Activated naive CD8-positive, alpha-beta T cell treated with anti-CD3 and anti-CD28 coated beads for 36 hours (primary cell): ENCODE measurements at regions not wholly inside any gene's neighbourhood (a gene's known extent, or its start where the extent isn't known, plus 50 kb on each side); places are given as distances from the start of the nearest gene placed in this dataset.

Experiments used
- DNase-seq: peaks from one replicate; pipeline ENCODE4 v3.0.0; 2021
- H3K27ac Mint-ChIP-seq: one replicate; pipeline ENCODE4 v1.8.0; 2022; ENCODE audit warnings: mild to moderate bottlenecking, moderate library complexity, mixed read lengths
- H3K27me3 Mint-ChIP-seq: one replicate; pipeline ENCODE4 v1.8.0; 2022; ENCODE audit warnings: mild to moderate bottlenecking, mixed read lengths
- H3K36me3 Mint-ChIP-seq: one replicate; pipeline ENCODE4 v1.8.0; 2021; ENCODE audit warnings: mild to moderate bottlenecking, mixed read lengths
- H3K4me1 Mint-ChIP-seq: one replicate; pipeline ENCODE4 v1.8.0; 2021; ENCODE audit warnings: mixed read lengths
- H3K4me3 Mint-ChIP-seq: one replicate; pipeline ENCODE4 v1.8.0; 2022; ENCODE audit warnings: mild to moderate bottlenecking, moderate library complexity, mixed read lengths
- H3K9me3 Mint-ChIP-seq: one replicate; pipeline ENCODE4 v1.8.0; 2022; ENCODE audit warnings: mixed read lengths

- DNase-seq, result no peak
- no peaks in the 10 kb centered on the region for H3K36me3 Mint-ChIP-seq
- H3K27ac Mint-ChIP-seq, result no peak overlapping the region
- H3K4me1 Mint-ChIP-seq, result no peaks in the 10 kb centered on the region
- peaks cover 17% of the 10 kb centered on the region for H3K9me3 Mint-ChIP-seq
- no peaks in the 10 kb centered on the region for H3K27me3 Mint-ChIP-seq
- H3K4me3 Mint-ChIP-seq, result no peak overlapping the region
Measured at GRCh38 chr4:110381784-110382183, 94.2 kb upstream of the ENPEP start.

DNA sequence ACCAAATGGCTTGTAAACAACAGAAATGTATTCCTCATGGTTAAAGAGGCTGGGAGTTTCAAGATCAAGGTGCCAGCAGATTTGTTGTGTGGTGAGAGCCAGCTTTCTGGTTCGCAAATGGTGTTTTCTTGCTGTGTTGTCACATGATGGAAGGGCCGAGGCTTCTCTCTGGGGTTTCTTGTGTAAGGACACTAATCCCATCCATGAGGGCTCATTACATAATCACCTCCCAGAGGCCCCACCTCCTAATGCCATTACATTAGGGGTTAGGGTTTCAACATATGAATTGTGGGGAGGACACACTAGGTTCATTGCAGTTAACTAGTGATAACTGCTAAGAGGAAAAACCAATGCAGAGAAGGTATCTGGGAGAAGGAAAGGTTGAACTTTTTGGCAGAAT, 103.5 kb upstream of the ENPEP start:
- H3K36me3 Mint-ChIP-seq, result no peaks in the 10 kb centered on the region
- H3K9me3 Mint-ChIP-seq, result no peaks in the 10 kb centered on the region
- no peak overlapping the region for H3K4me3 Mint-ChIP-seq
- no peak for DNase-seq
- no peak overlapping the region for H3K27ac Mint-ChIP-seq
- H3K4me1 Mint-ChIP-seq, result no peaks in the 10 kb centered on the region
- H3K27me3 Mint-ChIP-seq, result peaks cover 9% of the 10 kb centered on the region

DNA sequence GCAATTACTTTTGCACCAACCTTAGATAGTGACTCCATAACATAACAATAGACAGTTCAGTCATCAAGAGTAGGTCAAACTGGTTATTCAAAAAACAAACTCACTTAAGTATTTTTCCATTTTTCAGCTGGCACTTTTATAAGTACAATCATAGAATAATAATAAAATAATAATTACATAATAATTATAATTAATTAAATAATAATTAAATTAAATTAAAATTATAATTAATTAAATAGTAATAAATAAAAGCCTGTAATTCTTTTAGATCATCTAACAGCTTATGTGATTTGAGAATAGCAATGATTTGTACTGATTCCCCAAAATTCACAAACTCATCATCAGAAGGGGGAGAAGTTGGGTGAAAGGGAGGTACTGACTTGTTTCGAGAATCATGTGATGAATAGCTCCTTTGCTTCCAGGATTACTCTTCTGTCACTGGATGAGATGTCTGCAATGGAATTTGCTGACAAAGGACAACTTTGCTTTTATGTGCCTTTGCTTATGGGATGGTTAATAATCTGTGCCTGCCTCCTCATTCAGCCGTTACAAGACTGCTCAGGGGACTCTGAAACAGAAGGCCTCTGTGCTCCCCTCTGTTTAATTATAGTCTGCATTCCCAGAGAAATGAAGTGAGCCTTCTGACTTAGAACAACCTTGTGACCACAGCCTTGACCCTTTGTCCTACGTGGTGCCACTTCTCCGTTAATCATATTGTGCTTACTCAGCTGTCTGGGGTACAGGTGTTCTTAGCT, 104.8 kb upstream of the ENPEP start:
- H3K9me3 Mint-ChIP-seq, result no peaks in the 10 kb centered on the region
- H3K4me3 Mint-ChIP-seq, result no peak overlapping the region
- no peak overlapping the region for H3K27ac Mint-ChIP-seq
- H3K27me3 Mint-ChIP-seq, result peaks cover 11% of the 10 kb centered on the region
- H3K36me3 Mint-ChIP-seq, result no peaks in the 10 kb centered on the region
- DNase-seq, result no peak
- H3K4me1 Mint-ChIP-seq, result no peaks in the 10 kb centered on the region

GRCh38 chr4:110368409-110368808, 107.5 kb upstream of the ENPEP start:
- no peak overlapping the region for H3K27ac Mint-ChIP-seq
- no peak overlapping the region for H3K4me3 Mint-ChIP-seq
- H3K9me3 Mint-ChIP-seq, result no peaks in the 10 kb centered on the region
- H3K27me3 Mint-ChIP-seq, result peaks cover 11% of the 10 kb centered on the region
- H3K36me3 Mint-ChIP-seq, result no peaks in the 10 kb centered on the region
- no peaks in the 10 kb centered on the region for H3K4me1 Mint-ChIP-seq
- DNase-seq, result no peak

DNA sequence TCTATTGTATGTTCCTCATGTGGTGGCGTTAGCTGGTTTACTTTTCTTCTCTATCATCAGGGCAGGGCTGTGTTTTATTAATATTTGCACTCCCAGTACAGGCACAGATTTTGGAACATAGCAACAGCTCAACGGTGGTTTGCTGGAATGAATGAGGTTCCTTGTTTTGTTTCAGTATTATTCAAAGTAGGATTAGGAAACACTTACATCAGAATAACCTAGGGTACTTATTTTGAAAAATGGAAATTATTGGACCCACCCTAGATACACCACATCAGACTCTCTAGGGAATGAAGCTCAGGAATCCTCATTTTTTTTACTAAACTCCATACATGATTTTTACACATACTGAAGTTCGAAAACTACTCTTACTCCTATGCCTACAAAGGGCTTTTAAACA, 108.8 kb upstream of the ENPEP start:
- H3K27me3 Mint-ChIP-seq, result peaks cover 11% of the 10 kb centered on the region
- H3K4me1 Mint-ChIP-seq, result peaks cover under 1% of the 10 kb centered on the region
- no peaks in the 10 kb centered on the region for H3K36me3 Mint-ChIP-seq
- no peak overlapping the region for H3K4me3 Mint-ChIP-seq
- DNase-seq, result no peak
- no peaks in the 10 kb centered on the region for H3K9me3 Mint-ChIP-seq
- H3K27ac Mint-ChIP-seq, result no peak overlapping the region

- no peak overlapping the region for H3K4me3 Mint-ChIP-seq
- H3K4me1 Mint-ChIP-seq, result peaks cover 5% of the 10 kb centered on the region
- DNase-seq, result no peak
- H3K9me3 Mint-ChIP-seq, result no peaks in the 10 kb centered on the region
- no peaks in the 10 kb centered on the region for H3K36me3 Mint-ChIP-seq
- H3K27ac Mint-ChIP-seq, result no peak overlapping the region
- H3K27me3 Mint-ChIP-seq, result peaks cover 11% of the 10 kb centered on the region
Measured at GRCh38 chr4:110365761-110366160, 110.2 kb upstream of the ENPEP start.

- Mint-ChIP-seq H3K36me3 (no peaks in the 10 kb centered on the region), H3K4me1 (peaks cover 5% of the 10 kb centered on the region), H3K9me3 (no peaks in the 10 kb centered on the region), H3K27ac (no peak overlapping the region), H3K27me3 (peaks cover 8% of the 10 kb centered on the region), H3K4me3 (no peak overlapping the region)
- DNase-seq, result no peak
Measured at GRCh38 chr4:110364911-110365520, 110.9 kb upstream of the ENPEP start.

DNA sequence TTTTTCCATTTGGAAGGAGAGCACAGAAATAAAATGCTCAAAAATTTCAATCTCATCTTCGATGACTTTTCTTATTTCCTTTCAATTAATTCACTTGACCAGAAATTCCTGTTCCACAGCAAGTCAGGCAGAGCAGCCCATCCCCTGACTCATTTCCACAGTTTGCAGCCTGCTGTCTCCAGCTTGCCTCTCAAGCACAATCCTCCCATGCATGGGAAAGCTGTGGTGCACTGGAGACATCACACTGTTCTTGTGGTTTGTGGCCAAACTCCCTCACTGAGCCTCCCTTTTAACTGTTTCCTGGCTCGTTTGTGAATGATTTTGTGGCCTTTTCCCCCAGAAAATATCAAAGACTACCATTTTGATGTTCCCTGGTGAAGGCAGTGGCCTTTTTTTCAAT, 114.0 kb upstream of the ENPEP start:
- no peaks in the 10 kb centered on the region for H3K36me3 Mint-ChIP-seq
- no peak for DNase-seq
- H3K27me3 Mint-ChIP-seq, result no peaks in the 10 kb centered on the region
- peaks cover 5% of the 10 kb centered on the region for H3K4me1 Mint-ChIP-seq
- H3K4me3 Mint-ChIP-seq, result no peak overlapping the region
- no peaks in the 10 kb centered on the region for H3K9me3 Mint-ChIP-seq
- no peak overlapping the region for H3K27ac Mint-ChIP-seq

GRCh38 chr4:110359076-110359475, 116.9 kb upstream of the ENPEP start:
- H3K27me3 Mint-ChIP-seq, result no peaks in the 10 kb centered on the region
- H3K4me1 Mint-ChIP-seq, result peaks cover 5% of the 10 kb centered on the region

DNA sequence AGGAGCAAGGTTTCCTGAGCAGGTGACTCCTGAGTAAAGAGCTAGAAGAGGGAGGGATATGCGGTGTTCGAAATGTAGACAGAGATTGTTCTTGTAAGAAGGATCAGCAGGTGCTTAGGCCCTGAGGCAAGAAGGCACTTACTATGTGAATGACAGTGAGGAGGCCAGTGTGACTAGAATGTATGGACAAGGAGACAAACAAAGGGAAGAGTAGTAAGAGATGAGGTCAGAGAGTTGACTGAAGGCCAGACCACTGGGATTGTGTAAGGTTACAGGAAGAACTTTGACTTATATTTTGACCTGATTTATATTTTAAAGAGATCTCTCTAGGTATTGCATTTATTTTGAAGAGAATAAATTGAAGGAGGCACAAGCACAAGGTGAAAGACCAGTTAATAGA, 118.4 kb upstream of the ENPEP start:
- H3K4me3 Mint-ChIP-seq, result no peak overlapping the region
- no peak overlapping the region for H3K27ac Mint-ChIP-seq
- no peaks in the 10 kb centered on the region for H3K9me3 Mint-ChIP-seq
- H3K4me1 Mint-ChIP-seq, result peaks cover 5% of the 10 kb centered on the region
- H3K27me3 Mint-ChIP-seq, result no peaks in the 10 kb centered on the region
- H3K36me3 Mint-ChIP-seq, result no peaks in the 10 kb centered on the region
- DNase-seq, result no peak

More at GRCh38 chr4:110359076-110359475, 116.9 kb upstream of the ENPEP start:
- Mint-ChIP-seq H3K27ac (no peak overlapping the region), H3K9me3 (no peaks in the 10 kb centered on the region), H3K36me3 (no peaks in the 10 kb centered on the region), H3K4me3 (no peak overlapping the region)
- DNase-seq, result no peak

GRCh38 chr4:110354460-110354859, 121.5 kb upstream of the ENPEP start:
- Mint-ChIP-seq H3K4me1 (no peaks in the 10 kb centered on the region), H3K9me3 (no peaks in the 10 kb centered on the region), H3K36me3 (no peaks in the 10 kb centered on the region), H3K4me3 (no peak overlapping the region), H3K27ac (no peak overlapping the region), H3K27me3 (peaks cover 7% of the 10 kb centered on the region)
- no peak for DNase-seq

- Mint-ChIP-seq H3K4me3 (no peak overlapping the region), H3K27ac (no peak overlapping the region), H3K9me3 (no peaks in the 10 kb centered on the region), H3K4me1 (no peaks in the 10 kb centered on the region), H3K36me3 (no peaks in the 10 kb centered on the region), H3K27me3 (peaks cover 7% of the 10 kb centered on the region)
- no peak for DNase-seq
Measured at GRCh38 chr4:110352670-110353442, 123.1 kb upstream of the ENPEP start.

GRCh38 chr4:110348711-110349383, 127.1 kb upstream of the ENPEP start:
- DNase-seq, result no peak
- Mint-ChIP-seq H3K27ac (no peak overlapping the region), H3K36me3 (no peaks in the 10 kb centered on the region), H3K27me3 (peaks cover 14% of the 10 kb centered on the region), H3K9me3 (no peaks in the 10 kb centered on the region), H3K4me3 (no peak overlapping the region), H3K4me1 (no peaks in the 10 kb centered on the region)

- H3K27ac Mint-ChIP-seq, result no peak overlapping the region
- H3K4me1 Mint-ChIP-seq, result no peaks in the 10 kb centered on the region
- H3K27me3 Mint-ChIP-seq, result peaks cover 17% of the 10 kb centered on the region
- no peak for DNase-seq
- H3K36me3 Mint-ChIP-seq, result no peaks in the 10 kb centered on the region
- no peak overlapping the region for H3K4me3 Mint-ChIP-seq
- H3K9me3 Mint-ChIP-seq, result peaks cover 3% of the 10 kb centered on the region
Measured at GRCh38 chr4:110347805-110348204, 128.2 kb upstream of the ENPEP start.

DNA sequence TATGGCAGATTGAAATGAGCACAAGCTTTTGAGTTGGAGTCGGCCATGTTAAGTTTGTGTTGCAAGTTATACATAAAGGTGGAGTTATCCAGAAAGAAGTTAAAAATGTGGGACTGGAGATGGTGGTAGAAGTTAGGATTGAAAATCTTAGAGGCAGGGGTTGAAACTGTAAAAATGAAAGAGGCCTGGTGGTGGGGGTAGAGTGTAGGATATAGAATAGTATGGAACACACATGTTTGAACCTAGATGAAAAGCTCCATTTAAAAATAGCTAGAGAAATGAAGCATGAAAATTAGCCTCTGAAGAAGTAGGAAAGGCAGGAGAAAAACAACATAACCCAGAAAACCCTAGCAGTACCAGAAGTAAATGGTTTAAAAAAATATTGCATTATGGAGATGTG, 131.8 kb upstream of the ENPEP start:
- DNase-seq, result no peak
- Mint-ChIP-seq H3K9me3 (peaks cover 3% of the 10 kb centered on the region), H3K27me3 (peaks cover 10% of the 10 kb centered on the region), H3K4me1 (no peaks in the 10 kb centered on the region), H3K36me3 (no peaks in the 10 kb centered on the region), H3K27ac (no peak overlapping the region), H3K4me3 (no peak overlapping the region)
